DOHH2 (cell line): ENCODE measurements at regions not wholly inside any gene's neighbourhood (a gene's known extent, or its start where the extent isn't known, plus 50 kb on each side); places are given as distances from the start of the nearest gene placed in this dataset.
"Not testable (repeated sequence)": the region's sequence is repeated elsewhere in the genome, so short reads cannot be mapped to it uniquely, and the experiment has no call there.

Experiments used
- CTCF ChIP-seq: fragments of 200-600 bp; sonication (generic); IDR thresholded peaks from one replicate; pipeline ENCODE4 v1.5.1; 2014; ENCODE audit warnings: antibody characterized with exemption, mild to moderate bottlenecking, low read depth, low read length; ENCODE audit not compliant: poor library complexity, severe bottlenecking
- EZH2phosphoT487 ChIP-seq: fragments of 200-600 bp; sonication (generic); IDR thresholded peaks from 2 replicates; pipeline ENCODE4 v1.6.1; 2017; ENCODE audit warnings: borderline replicate concordance, mild to moderate bottlenecking, antibody characterized with exemption, low read length, moderate library complexity, mixed read lengths

GRCh38 chr2:87540242-87540641 is 207.6 kb upstream of the PLGLB2 start:
- not testable (repeated sequence) for TF ChIP-seq CTCF, EZH2phosphoT487
